ENCODE measurements at regions not wholly inside any gene's neighbourhood (a gene's known extent, or its start where the extent isn't known, plus 50 kb on each side); places are given as distances from the start of the nearest gene placed in this dataset.

GRCh38 chr3:161925749-161926360 is 429.2 kb downstream of the OTOL1 start:
- no TSS peak for BruUV-seq (replicated peaks)
- in situ Hi-C loops (cut with MboI), result no loop called here
- no peak overlapping the region for H3K27ac ChIP-seq (ENCODE audit: control insufficient read depth, insufficient read depth)
- ChIA-PET POLR2A (no interaction called here), RAD21 (ENCODE audit: unreplicated experiment) (no interaction called here), SMC1A (ENCODE audit: uncharacterized antibody, unreplicated experiment) (interaction anchor here (0.7 kb wide), 1 partner anchor 14 kb away, joined by 3 read pairs; no protein-coding TSS in a partner anchor), CTCF (no interaction called here)
- no peak overlapping the region for H3K4me3 ChIP-seq
- WGBS (ENCODE audit: insufficient coverage, insufficient replicate concordance, low lambda C conversion rate, missing lambda C conversion rate), result 0% methylated on average over 2 of the region's 2 CpGs
- no peak overlapping the region for H3K4me2 ChIP-seq (ENCODE audit: control insufficient read depth, insufficient read depth)
- no peaks in the 10 kb centered on the region for H3K36me3 ChIP-seq (ENCODE audit: control insufficient read depth in 2 of 2, insufficient read depth in 2 of 2, low read length in 1 of 2)
- no peaks in the 10 kb centered on the region for H4K20me1 ChIP-seq (ENCODE audit: control insufficient read depth, insufficient read depth)
- no peak for FAIRE-seq
- H3K9ac ChIP-seq (ENCODE audit: control insufficient read depth, insufficient read depth, low read length), result no peak overlapping the region
- H3K4me1 ChIP-seq (ENCODE audit: control insufficient read depth, insufficient read depth, low read length), result no peaks in the 10 kb centered on the region
- no peak for TF ChIP-seq CBX5 (IDR thresholded peaks at IDR 0.05; ENCODE audit: low read depth)
- no peak for TF ChIP-seq KDM1A (IDR thresholded peaks at IDR 0.05; ENCODE audit: borderline replicate concordance)
- no peak for TF ChIP-seq BCL3 (IDR thresholded peaks at IDR 0.05; ENCODE audit: borderline replicate concordance, insufficient read depth, low read depth, low read length, poor library complexity, severe bottlenecking)
- no peak for TF ChIP-seq MYB (IDR thresholded peaks at IDR 0.05; ENCODE audit: borderline replicate concordance, low read depth, low read length)
- no peak for TF ChIP-seq ZNF274 (IDR thresholded peaks at IDR 0.05; ENCODE audit: insufficient read depth, insufficient read length)
- TF ChIP-seq ZSCAN29 (IDR thresholded peaks at IDR 0.05), result no peak
- TF ChIP-seq RAD21 (IDR thresholded peaks at IDR 0.05; ENCODE audit: insufficient read depth, low read depth, low read length), result 0 out of 2 replicates have a peak, but pooled peaks have one; percentile 8
- no peak for TF ChIP-seq ELK1 (IDR thresholded peaks at IDR 0.05; ENCODE audit: low read depth, low read length)
- no peaks in the 10 kb centered on the region for H3K79me2 ChIP-seq (ENCODE audit: control insufficient read depth, insufficient read depth, low read length)
- no peaks in the 10 kb centered on the region for H3K27me3 ChIP-seq (replicated peaks in 1 of 2; ENCODE audit: control insufficient read depth in 2 of 2, insufficient read depth in 2 of 2, low read length in 1 of 2)
- DNase-seq (ENCODE audit: low read depth, low spot score), result no peak
- no peak overlapping the region for H2AFZ ChIP-seq (ENCODE audit: control insufficient read depth, low read depth, low read length)
- intact Hi-C loops (cut with micrococcal nuclease; ENCODE audit: unreplicated experiment), result no loop called here
- no peak for ATAC-seq
- no peaks in the 10 kb centered on the region for H3K9me3 ChIP-seq (replicated peaks; ENCODE audit: control insufficient read depth, insufficient read depth, low read length)
